Mesothelial cell of epicardium (in vitro differentiated cells): ENCODE measurements at regions not wholly inside any gene's neighbourhood (a gene's known extent, or its start where the extent isn't known, plus 50 kb on each side); places are given as distances from the start of the nearest gene placed in this dataset.
A peak's percentile ranks its signal among the peaks of the same experiment; 100 is the strongest.

Experiments used
- DNase-seq, 2 experiments: peaks; one replicate each; pipeline ENCODE4 v3.0.0; 2021; ENCODE audit warnings: low spot score in 2 of 2; ENCODE audit not compliant: unreplicated experiment in 2 of 2
- H3K27ac Mint-ChIP-seq: 2 replicates; pipeline ENCODE4 v1.8.0; 2021; ENCODE audit warnings: mixed read lengths
- H3K27me3 Mint-ChIP-seq: 2 replicates; pipeline ENCODE4 v1.8.0; 2021; ENCODE audit warnings: low read depth, mixed read lengths
- H3K36me3 Mint-ChIP-seq: 2 replicates; pipeline ENCODE4 v1.8.0; 2021; ENCODE audit warnings: mixed read lengths
- H3K4me1 Mint-ChIP-seq: 2 replicates; pipeline ENCODE4 v1.8.0; 2021; ENCODE audit warnings: mixed read lengths
- H3K4me3 Mint-ChIP-seq: 2 replicates; pipeline ENCODE4 v1.8.0; 2021; ENCODE audit warnings: mild to moderate bottlenecking, moderate library complexity, mixed read lengths
- H3K9me3 Mint-ChIP-seq: 2 replicates; pipeline ENCODE4 v1.8.0; 2021; ENCODE audit warnings: mixed read lengths
- TF ChIP-seq, protein P1 (sequence below): fragments of 200-600 bp; sonication (generic); IDR thresholded peaks from one replicate; pipeline ENCODE4 v1.5.0; 2021; ENCODE audit warnings: antibody characterized with exemption; ENCODE audit not compliant: unreplicated experiment

DNA sequence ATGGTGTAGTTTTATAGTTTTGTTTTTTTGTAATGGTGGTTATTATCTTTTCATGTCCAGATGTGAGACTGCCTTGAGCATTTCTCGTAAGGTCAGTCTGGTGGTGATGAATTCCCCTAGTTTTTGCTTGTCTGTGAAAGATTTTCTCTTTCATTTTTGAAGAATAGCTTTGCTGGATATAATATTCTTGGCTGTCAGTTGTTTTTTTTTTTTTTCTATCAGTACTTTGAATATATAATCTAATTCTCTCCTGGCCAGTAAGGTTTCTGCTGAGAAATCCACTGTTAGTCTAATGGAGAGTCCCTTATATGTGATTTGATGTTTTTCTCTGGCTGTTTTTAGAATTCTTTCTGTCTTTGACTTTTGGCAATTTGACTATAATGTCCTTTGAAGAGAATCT, 106.9 kb downstream of the CARTPT start:
- Mint-ChIP-seq H3K9me3 (peaks cover 58% of the 10 kb centered on the region), H3K4me3 (no peak overlapping the region), H3K27ac (no peak overlapping the region), H3K27me3 (no peaks in the 10 kb centered on the region), H3K36me3 (peaks cover 12% of the 10 kb centered on the region), H3K4me1 (peaks cover 11% of the 10 kb centered on the region)
- TF ChIP-seq, protein P1, sequence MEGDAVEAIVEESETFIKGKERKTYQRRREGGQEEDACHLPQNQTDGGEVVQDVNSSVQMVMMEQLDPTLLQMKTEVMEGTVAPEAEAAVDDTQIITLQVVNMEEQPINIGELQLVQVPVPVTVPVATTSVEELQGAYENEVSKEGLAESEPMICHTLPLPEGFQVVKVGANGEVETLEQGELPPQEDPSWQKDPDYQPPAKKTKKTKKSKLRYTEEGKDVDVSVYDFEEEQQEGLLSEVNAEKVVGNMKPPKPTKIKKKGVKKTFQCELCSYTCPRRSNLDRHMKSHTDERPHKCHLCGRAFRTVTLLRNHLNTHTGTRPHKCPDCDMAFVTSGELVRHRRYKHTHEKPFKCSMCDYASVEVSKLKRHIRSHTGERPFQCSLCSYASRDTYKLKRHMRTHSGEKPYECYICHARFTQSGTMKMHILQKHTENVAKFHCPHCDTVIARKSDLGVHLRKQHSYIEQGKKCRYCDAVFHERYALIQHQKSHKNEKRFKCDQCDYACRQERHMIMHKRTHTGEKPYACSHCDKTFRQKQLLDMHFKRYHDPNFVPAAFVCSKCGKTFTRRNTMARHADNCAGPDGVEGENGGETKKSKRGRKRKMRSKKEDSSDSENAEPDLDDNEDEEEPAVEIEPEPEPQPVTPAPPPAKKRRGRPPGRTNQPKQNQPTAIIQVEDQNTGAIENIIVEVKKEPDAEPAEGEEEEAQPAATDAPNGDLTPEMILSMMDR = no peak
- DNase-seq = no peak

DNA sequence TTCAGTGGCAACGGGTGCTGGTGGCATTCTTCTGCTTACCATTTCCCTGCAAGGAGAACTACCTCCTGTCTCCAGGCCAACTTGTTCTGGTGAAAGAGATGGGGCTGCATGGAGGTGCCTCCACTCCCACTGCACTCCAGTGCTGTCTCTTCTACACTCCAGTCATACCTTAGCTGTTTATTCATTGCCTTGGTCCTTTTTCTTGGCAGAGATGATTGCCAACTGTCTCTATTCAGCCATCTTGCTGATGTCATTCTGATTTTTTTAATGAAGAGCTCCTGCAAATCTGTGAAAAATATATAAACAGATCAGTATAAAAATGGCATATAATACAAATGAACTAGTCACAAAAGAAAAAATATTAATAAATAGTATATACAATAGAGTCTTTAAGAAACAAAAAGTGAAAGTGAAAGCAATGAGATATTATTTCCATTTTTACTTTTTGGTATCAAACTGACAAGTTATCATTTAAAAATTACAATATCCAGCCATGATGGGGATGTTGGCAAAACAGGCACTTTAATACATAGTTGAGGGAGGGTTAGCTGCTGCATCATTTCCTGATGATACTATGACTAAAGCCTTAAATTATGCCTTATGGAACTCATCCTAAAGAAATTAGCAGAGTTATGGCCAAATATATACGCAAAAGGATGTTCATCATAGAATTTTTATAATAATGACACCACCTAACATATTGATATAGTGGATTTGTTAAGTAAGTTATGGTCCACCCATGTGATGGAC, 109.4 kb downstream of the CARTPT start:
- TF ChIP-seq, protein P1 = no peak
- peaks cover 36% of the 10 kb centered on the region for H3K9me3 Mint-ChIP-seq
- H3K36me3 Mint-ChIP-seq = peaks cover 12% of the 10 kb centered on the region
- peaks cover 13% of the 10 kb centered on the region for H3K4me1 Mint-ChIP-seq
- no peaks in the 10 kb centered on the region for H3K27me3 Mint-ChIP-seq
- H3K27ac Mint-ChIP-seq = no peak overlapping the region
- H3K4me3 Mint-ChIP-seq = no peak overlapping the region
- DNase-seq = no peak

DNA sequence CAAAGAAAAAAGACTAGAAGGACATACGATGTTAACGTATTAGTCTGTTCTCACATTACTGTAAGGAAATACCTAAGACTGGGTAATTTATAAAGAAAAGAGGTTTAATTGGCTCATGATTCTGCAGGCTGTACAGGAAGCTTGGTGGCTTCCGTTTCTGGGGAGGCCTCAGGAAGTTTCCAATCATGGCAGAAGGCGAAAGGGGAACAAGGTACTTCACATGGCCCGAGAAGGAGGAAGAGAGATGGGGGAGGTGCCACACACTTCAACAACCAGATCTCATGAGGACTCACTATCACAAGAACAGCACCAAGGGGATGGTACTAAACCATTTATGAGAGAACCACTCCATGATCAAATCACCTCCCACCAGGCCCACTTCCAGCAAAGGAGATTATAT, 110.1 kb downstream of the CARTPT start:
- H3K4me3 Mint-ChIP-seq = no peak overlapping the region
- H3K36me3 Mint-ChIP-seq = peaks cover 12% of the 10 kb centered on the region
- H3K27me3 Mint-ChIP-seq = no peaks in the 10 kb centered on the region
- DNase-seq = no peak
- peaks cover 28% of the 10 kb centered on the region for H3K9me3 Mint-ChIP-seq
- H3K4me1 Mint-ChIP-seq = peaks cover 13% of the 10 kb centered on the region
- TF ChIP-seq, protein P1 = no peak
- H3K27ac Mint-ChIP-seq = no peak overlapping the region

DNA sequence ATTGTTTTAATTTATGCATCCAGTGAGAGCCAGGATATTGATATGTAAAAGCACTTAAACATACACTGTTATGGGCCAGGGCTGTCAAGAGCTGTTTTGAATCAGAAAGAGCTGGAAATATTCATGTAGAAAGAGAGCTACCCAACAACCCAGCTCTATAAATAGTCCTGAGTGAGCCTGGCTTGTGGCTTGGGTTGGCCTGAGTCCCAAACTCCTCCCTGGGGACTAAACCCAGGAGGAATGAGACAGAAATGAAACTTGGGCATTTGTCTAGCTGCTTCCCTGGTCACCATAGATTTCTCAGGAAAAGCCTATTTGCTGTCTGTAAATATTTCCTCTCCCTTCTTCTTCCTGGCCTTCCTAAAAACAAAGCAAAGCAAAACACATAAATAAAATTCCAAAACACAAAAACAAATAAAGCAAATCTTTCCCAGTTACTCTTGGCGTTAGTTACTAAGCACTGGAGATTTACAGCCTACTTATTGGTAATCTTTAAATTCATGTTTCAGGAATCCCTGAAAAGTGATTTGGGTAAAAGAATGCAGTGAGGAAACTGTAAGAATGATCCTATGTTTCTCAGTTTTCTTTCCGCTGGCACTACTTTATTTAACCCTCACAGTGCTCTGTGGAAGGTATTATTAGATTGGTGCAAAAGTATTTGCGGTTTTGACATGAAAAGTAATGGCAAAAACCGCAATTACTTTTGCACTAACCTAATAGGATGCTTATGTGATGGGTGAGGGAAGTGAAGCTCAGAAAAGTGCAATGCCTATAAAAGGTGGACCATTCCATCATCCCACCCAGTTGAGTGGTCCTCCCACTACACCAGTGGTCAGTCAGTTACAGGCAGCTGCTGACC, 111.8 kb downstream of the CARTPT start:
- H3K4me3 Mint-ChIP-seq = peak overlapping the region; percentile 5
- peak overlapping the region; percentile 78 for H3K27ac Mint-ChIP-seq

DNA sequence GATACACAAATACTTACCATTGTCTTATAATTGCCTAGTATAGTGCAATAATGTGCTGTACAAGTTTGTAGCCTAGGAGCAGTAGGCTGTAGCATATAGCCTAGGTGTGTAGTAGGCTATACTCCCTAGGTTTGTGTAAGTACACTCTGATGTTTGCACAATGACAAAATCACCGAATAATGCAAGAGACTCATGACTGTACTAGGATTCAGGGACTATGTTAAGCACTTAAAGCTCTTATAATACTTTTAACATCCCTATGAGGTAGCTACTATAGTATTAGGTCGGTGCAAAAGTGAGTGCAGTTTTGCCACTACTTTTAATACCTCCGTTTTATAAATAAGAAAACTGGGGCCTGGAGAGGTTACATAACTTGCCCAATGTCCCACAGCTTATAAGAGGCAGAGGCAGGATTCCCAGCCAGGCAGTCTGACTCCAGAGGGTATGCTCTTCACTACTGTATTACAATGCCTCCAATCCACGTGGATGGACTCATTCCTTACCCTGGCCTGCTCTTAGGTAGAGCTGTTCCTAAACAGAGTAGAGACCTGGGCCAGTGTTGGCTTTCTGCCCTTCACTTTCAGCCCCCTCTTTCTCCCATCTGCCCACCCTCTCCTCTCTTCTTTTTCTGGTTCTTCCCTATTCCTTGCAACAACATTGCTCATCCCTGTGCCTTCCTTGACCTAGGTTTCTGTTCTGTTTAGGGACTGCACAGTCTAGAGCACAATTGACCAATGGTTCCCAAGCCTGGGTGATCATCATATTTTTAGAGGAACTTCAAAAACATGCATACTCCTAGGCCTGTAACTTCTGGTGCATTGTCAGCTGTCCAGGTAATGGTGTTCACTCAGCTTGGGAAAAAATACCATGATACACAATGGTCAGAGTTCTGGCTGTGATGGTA, 114.0 kb downstream of the CARTPT start:
- no peaks in the 10 kb centered on the region for H3K9me3 Mint-ChIP-seq
- TF ChIP-seq, protein P1 = no peak
- H3K36me3 Mint-ChIP-seq = no peaks in the 10 kb centered on the region
- no peak for DNase-seq
- no peak overlapping the region for H3K4me3 Mint-ChIP-seq
- H3K27ac Mint-ChIP-seq = no peak overlapping the region
- peaks cover 17% of the 10 kb centered on the region for H3K4me1 Mint-ChIP-seq
- H3K27me3 Mint-ChIP-seq = no peaks in the 10 kb centered on the region

More for the DNA sequence above, 111.8 kb downstream of the CARTPT start:
- H3K4me1 Mint-ChIP-seq = peaks cover 13% of the 10 kb centered on the region
- DNase-seq = peak in 1 of 2 experiments; percentile 60
- H3K27me3 Mint-ChIP-seq = no peaks in the 10 kb centered on the region
- TF ChIP-seq, protein P1 = no peak
- peaks cover 8% of the 10 kb centered on the region for H3K36me3 Mint-ChIP-seq
- peaks cover 17% of the 10 kb centered on the region for H3K9me3 Mint-ChIP-seq
